NCI-H2171 treated with DMSO at 0.1 percent for 48 hours (cell line): ENCODE measurements at regions not wholly inside any gene's neighbourhood (a gene's known extent, or its start where the extent isn't known, plus 50 kb on each side); places are given as distances from the start of the nearest gene placed in this dataset.

Source experiments
- DNase-seq: peaks from one replicate; lab custom pipeline; 2025; lab: John Stamatoyannopoulos, UW

- peak; percentile 12 for DNase-seq
These were observed 85.7 kb downstream of the COPS8 start for GRCh38 chr2:237171396-237171795.

- no peak for DNase-seq
These were observed 86.2 kb downstream of the COPS8 start for GRCh38 chr2:237171881-237172280.

GRCh38 chr2:237177052-237177451 is 91.4 kb downstream of the COPS8 start:
- no peak for DNase-seq

- DNase-seq, result no peak
These were observed 92.3 kb downstream of the COPS8 start for GRCh38 chr2:237177986-237178385.

GRCh38 chr2:237178396-237178795 is 92.7 kb downstream of the COPS8 start:
- peak; percentile 5 for DNase-seq

DNA sequence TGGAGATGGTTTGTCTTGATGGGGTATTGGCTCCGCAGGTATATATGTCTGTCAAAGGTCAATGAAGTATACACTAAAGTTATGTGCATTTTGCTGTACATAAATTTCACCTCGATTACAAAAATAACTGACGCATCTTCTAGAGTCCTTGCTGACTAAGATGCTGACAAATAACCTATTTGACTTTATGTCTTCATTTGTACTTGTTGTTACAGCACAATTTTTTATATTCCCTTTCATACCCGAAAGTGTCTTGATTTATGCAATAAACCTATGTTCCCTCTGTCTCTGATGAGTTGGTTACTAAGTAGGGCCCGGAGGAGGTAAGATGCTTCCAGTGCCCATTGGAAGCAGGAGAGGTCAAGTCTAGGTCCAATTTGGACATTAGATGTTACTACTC is 93.5 kb downstream of the COPS8 start:
- no peak for DNase-seq

GRCh38 chr2:237180187-237180586 is 94.5 kb downstream of the COPS8 start:
- DNase-seq, result no peak

- DNase-seq, result no peak
These were observed 95.3 kb downstream of the COPS8 start for GRCh38 chr2:237180987-237181386.

DNA sequence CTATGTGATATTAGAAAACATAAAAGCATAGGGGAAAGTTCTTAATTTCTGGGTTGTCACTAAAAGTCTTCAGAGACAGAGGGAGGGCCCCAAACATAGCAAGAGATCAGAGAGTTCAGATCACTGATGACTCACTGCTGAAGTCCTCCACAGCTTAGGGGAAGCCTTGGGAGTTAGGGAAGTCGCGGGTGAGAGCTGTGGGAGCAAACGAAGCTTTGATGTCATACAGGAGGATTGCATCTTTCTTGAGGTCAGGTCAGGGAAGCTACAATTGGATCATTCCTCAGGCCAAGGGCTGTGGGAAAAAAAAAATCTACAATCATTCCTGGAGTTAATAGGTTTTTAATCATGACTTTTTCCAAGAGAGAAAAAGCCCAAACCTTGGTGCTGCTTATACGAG is 96.2 kb downstream of the COPS8 start:
- no peak for DNase-seq

DNA sequence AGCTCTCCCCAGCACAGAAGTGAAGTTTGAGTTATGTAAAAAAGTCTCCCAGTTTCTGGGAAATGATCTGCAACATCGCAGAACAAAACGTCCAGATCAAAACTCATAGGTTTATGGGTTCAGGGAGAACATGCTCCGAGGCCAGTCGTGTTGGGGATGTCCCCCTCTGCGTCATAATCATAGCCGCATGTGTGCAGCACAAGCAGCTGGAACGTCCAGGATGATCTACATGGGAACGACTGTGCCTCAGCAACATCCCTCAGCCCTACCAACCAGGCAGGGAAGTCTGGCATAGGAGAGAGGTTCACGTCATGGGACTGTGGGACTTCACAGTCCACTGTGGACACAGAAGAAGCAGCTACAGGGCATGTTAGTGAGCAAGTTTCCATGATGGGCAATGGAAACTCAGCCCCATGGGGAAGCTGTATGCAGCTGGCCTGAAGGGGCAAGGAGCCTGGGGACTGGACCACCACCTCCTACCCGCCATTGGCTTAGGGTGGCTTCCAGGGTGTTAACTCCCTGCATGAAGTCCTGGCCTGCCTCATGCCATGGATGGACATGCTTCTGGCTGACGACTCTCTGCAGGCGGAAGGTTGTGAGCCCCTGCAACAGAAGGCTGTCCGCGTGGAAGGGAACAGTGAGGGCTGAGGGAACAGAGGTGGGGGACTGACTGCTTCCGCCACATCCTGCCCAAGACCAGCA is 96.9 kb downstream of the COPS8 start:
- no peak for DNase-seq

DNA sequence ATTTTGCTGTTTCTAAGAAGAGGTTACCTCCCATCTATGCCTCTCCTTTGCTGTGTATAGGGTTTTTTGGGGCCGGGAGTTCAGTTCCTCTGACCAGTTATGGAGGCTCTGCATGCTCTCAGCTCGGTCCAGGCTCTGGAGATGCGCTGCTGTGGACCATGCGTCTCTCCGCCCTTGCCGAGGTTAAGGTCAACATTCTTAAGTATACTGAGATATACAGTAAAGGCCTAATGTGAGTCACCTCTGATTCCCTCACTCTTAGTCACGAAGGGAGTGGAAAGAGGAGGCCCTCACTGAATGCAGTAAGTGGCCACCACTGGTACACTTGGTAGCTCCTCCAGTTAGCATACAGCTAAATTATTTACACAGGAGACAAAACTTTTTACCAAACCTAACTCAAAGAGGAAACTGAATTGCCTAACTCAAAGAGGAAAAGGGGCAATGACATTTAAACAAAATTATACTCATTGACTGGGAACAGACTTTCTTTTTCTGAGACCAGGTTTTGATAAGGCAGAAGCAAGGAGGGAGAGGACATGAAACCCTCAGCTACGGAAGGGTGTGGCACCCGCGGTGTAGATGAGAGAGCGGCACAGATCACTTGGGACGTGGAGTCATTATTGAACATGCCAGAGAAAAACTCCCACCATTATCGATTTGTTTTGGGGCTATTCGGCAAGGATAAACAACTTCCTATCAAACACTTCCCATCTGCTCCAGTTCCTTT is 98.7 kb downstream of the COPS8 start:
- no peak for DNase-seq

DNA sequence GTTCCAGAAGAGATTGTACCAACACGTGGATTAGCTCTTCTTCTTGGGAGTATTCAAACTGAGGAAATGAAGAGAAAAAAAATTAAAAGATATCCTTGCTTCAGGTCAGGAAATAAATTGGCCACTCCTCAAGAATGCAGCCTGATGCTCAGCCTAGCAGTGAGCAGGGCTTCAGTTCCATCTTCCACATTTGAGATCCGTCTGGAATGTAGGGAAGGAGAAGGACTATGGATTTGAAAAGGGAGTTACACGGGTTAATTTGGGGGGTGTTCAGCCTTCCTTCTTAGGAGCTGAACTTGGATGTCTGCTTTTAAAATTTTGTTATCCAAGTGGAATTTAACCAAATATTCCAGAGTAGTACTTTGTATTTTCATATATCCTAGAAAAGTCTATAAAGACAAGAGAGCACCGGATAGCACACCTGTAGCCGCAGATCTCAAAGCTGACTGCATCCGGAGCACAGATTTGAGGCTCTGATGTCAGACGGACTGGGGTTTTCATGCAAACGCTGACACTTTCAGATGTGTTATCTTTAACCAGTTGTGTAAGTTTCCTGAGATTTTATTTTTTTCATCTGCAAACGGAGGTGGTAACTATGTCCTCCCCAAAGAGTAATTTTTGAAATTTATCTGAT is 99.3 kb downstream of the COPS8 start:
- DNase-seq, result no peak

DNA sequence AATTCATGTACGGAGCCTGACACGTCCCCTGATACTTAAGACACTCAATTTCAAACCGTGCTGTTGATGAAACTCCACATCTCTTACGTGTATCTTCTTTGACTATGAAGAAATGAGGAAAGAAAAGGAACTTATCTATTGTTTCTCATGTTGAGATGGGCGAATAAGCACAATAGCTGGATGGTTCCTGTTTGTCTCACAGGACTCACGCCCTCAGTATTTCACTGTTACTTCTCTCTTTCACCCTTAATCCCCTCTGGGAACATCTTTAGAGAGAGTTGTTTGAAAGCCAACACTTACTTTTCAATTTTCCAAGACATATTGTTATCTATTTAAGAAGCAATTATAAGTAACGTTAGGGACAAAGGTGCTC is 99.8 kb downstream of the COPS8 start:
- DNase-seq, result no peak

GRCh38 chr2:237189799-237190198 is 104.1 kb downstream of the COPS8 start:
- DNase-seq, result no peak

DNA sequence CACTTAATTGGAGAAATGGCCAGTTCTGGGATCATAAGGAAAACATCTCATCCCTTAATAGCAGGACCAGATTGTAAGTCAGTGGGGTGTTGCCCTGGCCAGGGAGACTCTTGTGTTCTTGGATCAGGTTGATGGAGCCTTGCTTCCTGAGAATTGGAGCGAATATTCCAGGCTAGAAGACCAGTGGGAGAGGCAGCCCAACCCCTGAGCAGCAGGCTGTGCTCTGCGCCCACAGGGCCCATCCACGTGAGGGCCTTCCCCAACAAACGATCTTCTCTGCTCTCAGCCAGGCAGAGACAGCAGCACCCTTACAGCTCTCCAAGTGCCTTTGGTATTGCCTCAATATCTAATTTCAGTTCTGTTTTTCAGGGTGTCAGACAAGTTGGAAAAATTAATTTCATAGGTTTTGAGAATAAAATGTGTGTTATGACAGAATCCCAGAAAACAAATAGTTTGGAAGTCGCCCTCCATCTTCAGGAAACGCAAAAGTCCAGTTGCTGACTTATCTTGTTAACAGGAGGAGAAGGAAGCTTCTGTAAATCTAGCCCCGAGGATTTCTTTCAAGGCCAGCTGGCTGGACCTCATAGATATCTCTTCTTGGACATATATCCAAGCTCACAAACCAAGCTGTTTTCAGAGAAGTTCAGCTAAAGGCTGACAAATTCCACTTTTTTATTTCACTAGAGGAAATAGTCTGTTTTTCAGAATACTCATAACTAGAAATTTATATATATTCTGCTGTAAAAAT is 105.5 kb downstream of the COPS8 start:
- no peak for DNase-seq

DNA sequence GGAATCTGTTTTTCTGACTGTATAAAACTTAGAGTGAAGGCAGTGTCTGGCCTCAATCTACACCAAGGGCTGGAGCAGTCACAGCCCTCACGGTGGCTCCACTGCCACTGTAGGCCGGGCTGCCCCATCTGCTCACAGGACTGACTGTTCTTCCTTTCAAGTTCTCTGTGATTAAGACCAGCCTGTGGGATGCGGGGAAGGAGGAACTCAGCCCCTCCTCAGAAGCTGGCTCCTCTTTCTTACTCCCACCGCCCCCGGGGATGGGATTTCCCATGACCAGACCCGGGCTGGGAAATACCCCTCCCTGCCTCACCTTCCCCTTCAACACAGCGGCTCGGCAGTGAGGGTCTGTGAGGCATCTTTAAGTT is 106.0 kb downstream of the COPS8 start:
- no peak for DNase-seq

DNA sequence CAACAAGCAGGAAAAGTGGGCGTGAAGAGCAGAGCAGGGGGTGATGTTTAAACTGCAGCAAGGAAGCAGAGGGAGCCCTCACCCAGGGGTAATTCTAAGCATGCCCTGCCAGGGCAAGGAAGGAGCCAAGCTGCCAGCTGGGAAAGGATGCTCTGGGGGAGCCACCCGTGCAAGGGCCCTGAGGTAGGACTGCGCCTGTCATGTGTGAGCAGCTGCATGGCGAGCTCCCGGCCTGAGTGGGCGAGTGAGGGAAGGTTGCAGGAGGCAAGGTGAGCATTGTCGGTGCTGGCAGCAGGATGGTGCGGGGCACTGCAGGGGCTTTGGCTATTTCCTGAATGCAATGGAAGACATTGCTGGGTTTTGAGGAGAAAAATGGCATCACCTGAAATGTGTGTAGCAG is 107.2 kb downstream of the COPS8 start:
- DNase-seq, result no peak

GRCh38 chr2:237193436-237193835 is 107.7 kb downstream of the COPS8 start:
- DNase-seq, result no peak

- DNase-seq, result no peak
These were observed 108.4 kb downstream of the COPS8 start for GRCh38 chr2:237194081-237194480.

DNA sequence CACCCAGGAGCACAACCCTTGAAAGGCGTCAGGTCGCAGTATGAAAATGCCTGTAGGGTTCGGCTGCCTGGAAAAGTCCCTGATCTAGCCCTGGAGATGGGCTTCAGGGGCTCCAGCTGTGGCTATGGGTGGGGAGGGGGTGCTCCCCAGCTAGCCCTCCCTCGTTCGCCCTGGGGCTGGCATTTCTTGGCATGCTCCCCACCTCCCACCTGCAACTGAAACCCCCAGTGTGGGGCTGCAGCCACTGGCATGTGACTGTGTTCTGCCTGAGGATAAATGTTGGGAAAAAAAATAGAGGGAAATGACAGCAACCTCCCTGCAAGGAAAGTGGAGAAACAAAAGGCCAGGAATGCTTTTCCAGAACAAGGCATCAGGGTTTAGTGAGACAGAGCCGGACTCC is 109.2 kb downstream of the COPS8 start:
- DNase-seq, result no peak

- no peak for DNase-seq
These were observed 109.9 kb downstream of the COPS8 start for GRCh38 chr2:237195396-237196120.

DNA sequence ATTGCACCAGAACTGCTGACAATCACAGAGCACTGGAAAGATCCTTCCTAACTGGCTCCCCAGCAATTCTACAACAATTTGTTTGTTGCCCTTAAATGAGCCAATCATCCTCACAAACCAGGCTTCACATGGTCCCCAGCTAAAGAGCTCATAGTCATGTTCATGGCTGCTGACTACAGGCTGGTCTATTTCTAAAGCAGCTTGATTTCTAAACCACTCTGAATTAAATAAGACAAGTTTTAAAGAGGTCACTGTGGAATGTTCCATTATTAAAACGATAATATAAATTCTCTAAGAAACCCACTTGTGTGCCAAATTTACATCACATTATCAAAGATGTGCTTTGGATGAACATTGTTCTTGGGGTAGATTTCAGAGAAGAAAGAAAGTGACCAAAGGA is 110.7 kb downstream of the COPS8 start:
- DNase-seq, result no peak
